SK-N-SH (cell line): ENCODE measurements at regions not wholly inside any gene's neighbourhood (a gene's known extent, or its start where the extent isn't known, plus 50 kb on each side); places are given as distances from the start of the nearest gene placed in this dataset.
"Not testable (repeated sequence)": the region's sequence is repeated elsewhere in the genome, so short reads cannot be mapped to it uniquely, and the experiment has no call there.

ENCODE experiments used
- CTCF ChIA-PET: fragments of 300-600, 350-600 bp; formaldehyde crosslinking; extraction: SDS; loops from one replicate; lab custom pipeline; 2021; lab: Yijun Ruan, JAX
- POLR2A ChIA-PET: fragments of 350-600 bp; sonication (Branson Sonifier 250); formaldehyde crosslinking; extraction: SDS; loops from one replicate; lab custom pipeline; 2020; ENCODE audit warnings: antibody characterized with exemption, inconsistent platforms; lab: Yijun Ruan, JAX
- DNase-seq: peaks from one replicate; pipeline ENCODE4 v3.0.0; 2012
- H2AFZ ChIP-seq: fragments of 200-600 bp; sonication (generic); 2 replicates; pipeline ENCODE4 v1.8.1; 2016; ENCODE audit warnings: antibody characterized with exemption, mild to moderate bottlenecking, low read depth
- H3F3A ChIP-seq: fragments of 200-600 bp; sonication (generic); replicated peaks from 2 replicates; pipeline ENCODE3; 2016; ENCODE audit warnings: antibody characterized with exemption, mild to moderate bottlenecking; ENCODE audit not compliant: insufficient read depth
- H3K27ac ChIP-seq, 2 experiments: fragments of 200-500 bp in 1 of 2; fragments of 200-600 bp in 1 of 2; sonication (Bioruptor generic) in 1 of 2; sonication (generic), shearing (Covaris generic) in 1 of 2; 2 replicates each; pipeline versions ENCODE4 v1.5.1 to v1.6.1; 2014 to 2016; ENCODE audit warnings: low read depth in 2 of 2, inconsistent platforms in 1 of 2, low read length in 1 of 2, mild to moderate bottlenecking in 1 of 2, mixed read lengths in 1 of 2
- H3K27me3 ChIP-seq: fragments of 200-600 bp; sonication (generic), shearing (Covaris generic); 2 replicates; pipeline ENCODE4 v1.6.1; 2016; ENCODE audit warnings: mixed run types; ENCODE audit not compliant: insufficient read depth
- H3K36me3 ChIP-seq, 2 experiments: fragments of 200-500 bp in 1 of 2; fragments of 200-600 bp in 1 of 2; sonication (Bioruptor generic) in 1 of 2; sonication (generic) in 1 of 2; replicated peaks in 1 of 2; 2 replicates each; pipeline versions ENCODE3 to v1.5.1; 2014 to 2016; ENCODE audit warnings: low read length in 1 of 2, mild to moderate bottlenecking in 1 of 2; ENCODE audit not compliant: insufficient read depth in 2 of 2, control insufficient read depth in 1 of 2
- H3K4me1 ChIP-seq, 2 experiments: fragments of 200-500 bp in 1 of 2; fragments of 200-600 bp in 1 of 2; sonication (Bioruptor generic) in 1 of 2; sonication (generic), shearing (Covaris generic) in 1 of 2; 2 replicates each; pipeline versions ENCODE4 v1.5.1 to v1.6.1; 2014 to 2016; ENCODE audit warnings: low read depth in 1 of 2, low read length in 1 of 2, mixed run types in 1 of 2; ENCODE audit not compliant: insufficient read depth in 2 of 2, control insufficient read depth in 1 of 2
- H3K4me2 ChIP-seq: fragments of 200-600 bp; sonication (generic), shearing (Covaris generic); 2 replicates; pipeline ENCODE4 v1.6.1; 2017; ENCODE audit warnings: mixed run types
- H3K4me3 ChIP-seq, 2 experiments: fragments of 200-500 bp in 1 of 2; fragments of 200-600 bp in 1 of 2; sonication (Bioruptor generic) in 1 of 2; sonication (generic), shearing (Covaris generic) in 1 of 2; 2 replicates each; pipeline versions ENCODE4 v1.5.1 to v1.8.1; 2014 to 2016; ENCODE audit warnings: low read depth in 2 of 2, inconsistent platforms in 1 of 2, low read length in 1 of 2, mild to moderate bottlenecking in 1 of 2, mixed read lengths in 1 of 2, moderate library complexity in 1 of 2
- H3K79me2 ChIP-seq: fragments of 200-600 bp; sonication (generic); 2 replicates; pipeline ENCODE4 v1.8.1; 2017; ENCODE audit warnings: mild to moderate bottlenecking; ENCODE audit not compliant: insufficient read depth
- H3K9ac ChIP-seq: fragments of 200-600 bp; sonication (generic); 2 replicates; pipeline ENCODE4 v1.6.1; 2017; ENCODE audit warnings: mixed run types
- H3K9me2 ChIP-seq: fragments of 200-600 bp; sonication (generic); 2 replicates; pipeline ENCODE4 v1.6.1; 2017; ENCODE audit warnings: mixed run types
- H3K9me3 ChIP-seq: fragments of 200-600 bp; sonication (generic); 2 replicates; pipeline ENCODE4 v1.6.1; 2017; ENCODE audit warnings: mixed run types, mild to moderate bottlenecking, moderate library complexity
- H4K20me1 ChIP-seq: fragments of 200-600 bp; sonication (generic); 2 replicates; pipeline ENCODE4 v1.6.1; 2017; ENCODE audit warnings: mild to moderate bottlenecking, mixed run types; ENCODE audit not compliant: insufficient read depth
- ELF1 ChIP-seq: IDR thresholded peaks from 2 replicates; pipeline ENCODE4 v1.4.0; 2012
- FOSL2 ChIP-seq: IDR thresholded peaks from 2 replicates; pipeline ENCODE4 v1.4.0; 2012; ENCODE audit warnings: low read depth, mild to moderate bottlenecking, moderate library complexity, borderline replicate concordance
- FOXJ3 ChIP-seq: sonication (generic); formaldehyde crosslinking; IDR thresholded peaks from 2 replicates; pipeline ENCODE4 v1.5.1; 2020; ENCODE audit warnings: mild to moderate bottlenecking, missing genetic modification reagents
- GATA2 ChIP-seq: sonication (generic); formaldehyde crosslinking; IDR thresholded peaks from 2 replicates; pipeline ENCODE4 v1.5.0; 2020; ENCODE audit warnings: mild to moderate bottlenecking, missing genetic modification reagents
- MAX ChIP-seq: IDR thresholded peaks from 2 replicates; pipeline ENCODE4 v1.4.0; 2012; ENCODE audit warnings: low read depth
- MEF2A ChIP-seq: IDR thresholded peaks from 2 replicates; pipeline ENCODE4 v1.4.0; 2012; ENCODE audit warnings: low read depth, borderline replicate concordance
- MXI1 ChIP-seq: IDR thresholded peaks from 2 replicates; pipeline ENCODE4 v1.6.1; 2012; ENCODE audit warnings: mild to moderate bottlenecking, low read depth, low read length, improper control_type of control experiment
- NFIC ChIP-seq: IDR thresholded peaks from 2 replicates; pipeline ENCODE4 v1.4.0; 2012; ENCODE audit warnings: borderline replicate concordance
- SMC3 ChIP-seq: IDR thresholded peaks from 2 replicates; pipeline ENCODE4 v1.6.1; 2012; ENCODE audit warnings: low read depth, low read length, improper control_type of control experiment
- TCF12 ChIP-seq: IDR thresholded peaks from 2 replicates; pipeline ENCODE4 v1.4.0; 2012
- ZBTB33 ChIP-seq: IDR thresholded peaks from 2 replicates; pipeline ENCODE4 v1.4.0; 2012; ENCODE audit warnings: low read depth, borderline replicate concordance
- WGBS: methylation state at CpG from one replicate; pipeline ENCODE4 v1.1.6; 2017; ENCODE audit warnings: low lambda C conversion rate; 5-methylcytosine and 5-hydroxymethylcytosine counted together

DNA sequence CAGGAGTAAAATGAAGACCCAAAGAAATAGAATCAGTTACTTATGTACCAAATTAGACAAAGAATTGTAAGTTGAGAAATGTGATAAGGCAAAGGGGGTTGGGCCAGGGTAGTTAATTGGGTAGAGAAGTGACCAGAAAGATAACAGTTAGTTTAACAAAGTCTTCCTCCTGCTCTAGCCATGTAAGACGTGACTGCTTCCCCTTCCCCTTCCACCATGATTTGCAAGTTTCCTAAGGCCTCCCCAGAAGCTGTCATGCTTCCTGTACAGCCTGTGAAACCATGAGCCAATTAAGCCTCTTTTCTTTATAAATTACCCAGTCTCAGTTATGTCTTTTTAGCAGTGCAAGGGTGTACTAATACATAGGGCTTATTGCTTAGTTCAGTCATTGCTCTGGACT lies 142.0 kb upstream of the PDE4B start:
- WGBS, result 64% methylated on average over 1 of the region's 1 CpG
- POLR2A ChIA-PET, result no interaction called here
- H3K36me3 ChIP-seq, result no peaks in the 10 kb centered on the region
- no peak overlapping the region for H2AFZ ChIP-seq
- H3K9me2 ChIP-seq, result no peaks in the 10 kb centered on the region
- TF ChIP-seq TCF12 (no peak), MEF2A (no peak), MXI1 (no peak), GATA2 (CRISPR knock-in tag) (no peak)
- no peak overlapping the region for H3K27ac ChIP-seq
- H3K9ac ChIP-seq, result no peak overlapping the region
- H3K79me2 ChIP-seq, result no peaks in the 10 kb centered on the region
- H3K9me3 ChIP-seq, result no peaks in the 10 kb centered on the region
- DNase-seq, result no peak
- CTCF ChIA-PET, result interaction anchor here (1.6 kb wide), 1 partner anchor 37 kb away, joined by 6 read pairs; no protein-coding TSS in a partner anchor
- H3K4me1 ChIP-seq, result no peaks in the 10 kb centered on the region
- H3K4me2 ChIP-seq, result no peak overlapping the region
- H3F3A ChIP-seq, result no peaks in the 10 kb centered on the region
- no peak overlapping the region for H3K4me3 ChIP-seq
- no peaks in the 10 kb centered on the region for H3K27me3 ChIP-seq
- no peaks in the 10 kb centered on the region for H4K20me1 ChIP-seq

- H3K27ac ChIP-seq, H3K79me2 ChIP-seq, H3K4me2 ChIP-seq, POLR2A ChIA-PET, H3K9me2 ChIP-seq, H4K20me1 ChIP-seq, H3F3A ChIP-seq, H3K4me1 ChIP-seq, H3K36me3 ChIP-seq, H2AFZ ChIP-seq, H3K4me3 ChIP-seq, DNase-seq, H3K9me3 ChIP-seq, CTCF ChIA-PET, H3K9ac ChIP-seq, H3K27me3 ChIP-seq: not testable (repeated sequence)
- 23% methylated on average over 2 of the region's 2 CpGs for WGBS
Observed at GRCh38 chr1:65654526-65654925, 138.2 kb upstream of the PDE4B start.

DNA sequence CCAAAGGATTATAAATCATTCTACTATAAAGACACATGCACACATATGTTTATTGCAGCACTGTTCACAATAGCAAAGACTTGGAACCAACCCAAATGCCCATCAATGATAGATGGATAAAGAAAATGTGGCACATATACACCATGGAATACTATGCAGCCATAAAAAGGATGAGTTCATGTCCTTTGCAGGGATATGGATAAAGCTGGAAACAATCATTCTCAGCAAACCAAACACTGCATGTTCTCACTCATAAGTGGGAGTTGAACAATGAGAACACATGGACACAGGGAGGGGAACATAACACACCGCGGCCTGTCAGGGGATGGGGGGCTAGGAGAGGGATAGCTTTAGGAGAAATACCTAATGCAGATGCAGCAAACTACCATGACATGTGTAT lies 135.1 kb upstream of the PDE4B start:
- H3K4me1 ChIP-seq, H3K36me3 ChIP-seq, H3K27ac ChIP-seq, H3K27me3 ChIP-seq, H3K4me2 ChIP-seq, H3K9me2 ChIP-seq, H3K79me2 ChIP-seq, H3K4me3 ChIP-seq, H2AFZ ChIP-seq, H3F3A ChIP-seq, H3K9ac ChIP-seq, POLR2A ChIA-PET, DNase-seq, H4K20me1 ChIP-seq, H3K9me3 ChIP-seq: not testable (repeated sequence)
- WGBS, result 90% methylated on average over 2 of the region's 2 CpGs
- CTCF ChIA-PET, result interaction anchor here (0.6 to 1.8 kb wide), 2 partner anchors 30 to 421 kb away, joined by 3 to 7 read pairs; no protein-coding TSS in a partner anchor

- TF ChIP-seq ZBTB33, result no peak
- no peak for TF ChIP-seq ELF1
- no peak for TF ChIP-seq FOXJ3 (CRISPR knock-in tag)
- no peak for TF ChIP-seq FOSL2
- no peak for TF ChIP-seq SMC3
- no peak for TF ChIP-seq MAX
- TF ChIP-seq NFIC, result no peak
- Histone ChIP-seq H3K4me1 (no peaks in the 10 kb centered on the region), H3K27me3 (no peaks in the 10 kb centered on the region), H3K4me3 (no peak overlapping the region), H2AFZ (no peak overlapping the region), H3K9me3 (no peaks in the 10 kb centered on the region), H3K9me2 (no peaks in the 10 kb centered on the region), H3K79me2 (no peaks in the 10 kb centered on the region), H4K20me1 (no peaks in the 10 kb centered on the region), H3K9ac (no peak overlapping the region), H3K27ac (no peak overlapping the region), H3K36me3 (no peaks in the 10 kb centered on the region), H3F3A (no peaks in the 10 kb centered on the region), H3K4me2 (no peak overlapping the region)
- 57% methylated on average over 4 of the region's 4 CpGs for WGBS
- ChIA-PET CTCF (interaction anchor here (0.6 to 1.8 kb wide), 2 partner anchors 30 to 422 kb away, joined by 3 to 7 read pairs; no protein-coding TSS in a partner anchor), POLR2A (no interaction called here)
- DNase-seq, result no peak
Observed at GRCh38 chr1:65658122-65658521, 134.6 kb upstream of the PDE4B start.
